Breast epithelium (tissue), 3 donors: ENCODE measurements at regions not wholly inside any gene's neighbourhood (a gene's known extent, or its start where the extent isn't known, plus 50 kb on each side); places are given as distances from the start of the nearest gene placed in this dataset.

Source experiments
- CTCF ChIP-seq, 3 donors: fragments of 450-650 bp; IDR thresholded peaks; one replicate each; pipeline ENCODE4 v1.5.1; 2016 to 2017; ENCODE audit warnings: antibody characterized with exemption in 3 of 3, mild to moderate bottlenecking in 3 of 3, moderate library complexity in 3 of 3
- POLR2A ChIP-seq: fragments of 450-650 bp; IDR thresholded peaks from one replicate; pipeline ENCODE4 v1.6.1; 2016; ENCODE audit warnings: antibody characterized with exemption, mild to moderate bottlenecking, moderate library complexity

- TF ChIP-seq CTCF (IDR thresholded peaks at IDR 0.05), result no peak
- TF ChIP-seq POLR2A, result no peak
Observed at GRCh38 chr12:34335819-34336262, 313.5 kb downstream of the ALG10 start.
